H1 (cell line): ENCODE measurements at regions not wholly inside any gene's neighbourhood (a gene's known extent, or its start where the extent isn't known, plus 50 kb on each side); places are given as distances from the start of the nearest gene placed in this dataset.

Source experiments
- BCL11A ChIP-seq, 2 experiments: IDR thresholded peaks; one replicate each; pipeline ENCODE4 v1.6.1; 2011; ENCODE audit warnings: low read depth in 2 of 2, low read length in 2 of 2, mild to moderate bottlenecking in 2 of 2
- CEBPB ChIP-seq: IDR thresholded peaks from 2 replicates; pipeline ENCODE4 v1.6.1; 2012; ENCODE audit warnings: low read depth, low read length
- CHD7 ChIP-seq: fragments of 300-600 bp; sonication (generic); IDR thresholded peaks from 2 replicates; pipeline ENCODE4 v1.7.1; 2012; ENCODE audit warnings: low read length, moderate library complexity, mild to moderate bottlenecking, inconsistent platforms; ENCODE audit not compliant: insufficient replicate concordance
- KDM4A ChIP-seq: IDR thresholded peaks from one replicate; pipeline ENCODE4 v1.7.1; 2012; ENCODE audit warnings: low read depth, mild to moderate bottlenecking, moderate library complexity, low read length, inconsistent platforms; ENCODE audit not compliant: severe bottlenecking
- MAX ChIP-seq: IDR thresholded peaks from 2 replicates; pipeline ENCODE4 v1.6.1; 2012; ENCODE audit warnings: inconsistent platforms
- USF2 ChIP-seq: IDR thresholded peaks from 2 replicates; pipeline ENCODE4 v1.6.1; 2011; ENCODE audit warnings: low read length, improper control_type of control experiment

GRCh38 chr11:96465512-96465911 lies 75.7 kb downstream of the JRKL start (continued):
- TF ChIP-seq CHD7 (no peak), BCL11A (IDR thresholded peaks at IDR 0.05; ENCODE audit: low read depth in 2 of 2, low read length in 2 of 2) (no peak), USF2 (no peak), MAX (no peak), KDM4A (no peak), CEBPB (no peak)
